CD4-positive, alpha-beta memory T cell (primary cell): ENCODE measurements at regions not wholly inside any gene's neighbourhood (a gene's known extent, or its start where the extent isn't known, plus 50 kb on each side); places are given as distances from the start of the nearest gene placed in this dataset.

Source experiments
- CTCF ChIA-PET: fragments of 350-600 bp; sonication (Branson Sonifier 250); formaldehyde crosslinking; loops from one replicate; lab custom pipeline; 2021; ENCODE audit warnings: inconsistent platforms; ENCODE audit not compliant: partially characterized antibody; lab: Charles Lee
- POLR2A ChIA-PET: fragments of 350-600 bp; sonication (Branson Sonifier 250); formaldehyde crosslinking; loops from one replicate; lab custom pipeline; 2021; ENCODE audit not compliant: partially characterized antibody; lab: Charles Lee
- DNase-seq, 5 donors: peaks; one replicate each; pipeline versions ENCODE4 v3.0.0 to v3.0.0-alpha.2; 2020 to 2022; ENCODE audit warnings: mixed read lengths in 1 of 5
- H3K27ac ChIP-seq: one replicate; pipeline ENCODE4 v1.7.0; 2013; ENCODE audit warnings: low read depth, low read length
- H3K27me3 ChIP-seq: 2 replicates; pipeline ENCODE4 v1.7.0; 2013; ENCODE audit warnings: mild to moderate bottlenecking, low read length, moderate library complexity; ENCODE audit not compliant: insufficient read depth
- H3K36me3 ChIP-seq: 2 replicates; pipeline ENCODE4 v1.7.0; 2013; ENCODE audit warnings: mild to moderate bottlenecking, low read length, moderate library complexity; ENCODE audit not compliant: insufficient read depth
- H3K4me1 ChIP-seq: 2 replicates; pipeline ENCODE4 v1.7.0; 2013; ENCODE audit warnings: mild to moderate bottlenecking, low read length, moderate library complexity; ENCODE audit not compliant: insufficient read depth
- H3K4me3 ChIP-seq, 2 donors: one replicate each; pipeline ENCODE4 v1.7.0; 2013; ENCODE audit warnings: low read length in 2 of 2, mild to moderate bottlenecking in 1 of 2
- H3K9me3 ChIP-seq, 2 donors: one replicate each; pipeline ENCODE4 v1.7.0; 2013; ENCODE audit warnings: low read length in 2 of 2, control low read depth in 1 of 2; ENCODE audit not compliant: control insufficient read depth in 1 of 2
- H3K27ac Mint-ChIP-seq, 7 donors: one replicate each; pipeline ENCODE4 v1.8.0; 2020 to 2021; ENCODE audit warnings: mixed read lengths in 7 of 7, mild to moderate bottlenecking in 6 of 7, inconsistent platforms in 3 of 7, moderate library complexity in 3 of 7
- H3K27me3 Mint-ChIP-seq, 2 donors: one replicate each; pipeline ENCODE4 v1.8.0; 2020 to 2021; ENCODE audit warnings: mixed read lengths in 2 of 2
- H3K36me3 Mint-ChIP-seq, 2 donors: one replicate each; pipeline ENCODE4 v1.8.0; 2020 to 2021; ENCODE audit warnings: mixed read lengths in 2 of 2, inconsistent platforms in 1 of 2, mild to moderate bottlenecking in 1 of 2
- H3K4me1 Mint-ChIP-seq, 4 donors: one replicate each; pipeline ENCODE4 v1.8.0; 2020 to 2021; ENCODE audit warnings: mixed read lengths in 4 of 4, mild to moderate bottlenecking in 1 of 4
- H3K4me3 Mint-ChIP-seq, 8 donors: one replicate each; pipeline ENCODE4 v1.8.0; 2020 to 2021; ENCODE audit warnings: mixed read lengths in 8 of 8, mild to moderate bottlenecking in 7 of 8, moderate library complexity in 6 of 8, inconsistent platforms in 3 of 8
- H3K9me3 Mint-ChIP-seq, 8 donors: one replicate each; pipeline ENCODE4 v1.8.0; 2020 to 2021; ENCODE audit warnings: mixed read lengths in 8 of 8, mild to moderate bottlenecking in 5 of 8, inconsistent platforms in 3 of 8, moderate library complexity in 1 of 8
- intact Hi-C: fragments of 100-400 bp; cut with micrococcal nuclease; formaldehyde crosslinking; loops from one replicate; pipeline ENCODE4 v1.15.1; 2023

- Histone ChIP-seq H3K9me3 (no peaks in the 10 kb centered on the region), H3K4me3 (no peak overlapping the region), H3K4me1 (no peaks in the 10 kb centered on the region), H3K36me3 (no peaks in the 10 kb centered on the region), H3K27ac (no peak overlapping the region), H3K27me3 (no peaks in the 10 kb centered on the region)
- no peak overlapping the region for H3K27ac Mint-ChIP-seq
- POLR2A ChIA-PET: no interaction called here
- CTCF ChIA-PET: no interaction called here
- intact Hi-C loops: no loop called here
- H3K27me3 Mint-ChIP-seq: peaks cover 1 to 3% of the 10 kb centered on the region in 2 donors
- no peak overlapping the region for H3K4me3 Mint-ChIP-seq
- no peaks in the 10 kb centered on the region for H3K4me1 Mint-ChIP-seq
- peaks cover 0 to 8% (median under 1%) of the 10 kb centered on the region in 8 donors for H3K9me3 Mint-ChIP-seq
- DNase-seq: no peak
- H3K36me3 Mint-ChIP-seq: no peaks in the 10 kb centered on the region
Measured at GRCh38 chr2:2838548-2838845, 507.4 kb upstream of the MYT1L start.

- no peak overlapping the region for H3K27ac ChIP-seq
- no peaks in the 10 kb centered on the region for H3K27me3 ChIP-seq
- POLR2A ChIA-PET: no interaction called here
- no peak for DNase-seq
- no peak overlapping the region for H3K4me3 Mint-ChIP-seq
- H3K4me1 Mint-ChIP-seq: no peaks in the 10 kb centered on the region
- no peaks in the 10 kb centered on the region for H3K4me1 ChIP-seq
- H3K4me3 ChIP-seq: no peak overlapping the region
- no peaks in the 10 kb centered on the region for H3K36me3 ChIP-seq
- H3K27me3 Mint-ChIP-seq: peaks cover 1 to 3% of the 10 kb centered on the region in 2 donors
- CTCF ChIA-PET: no interaction called here
- no peaks in the 10 kb centered on the region for H3K9me3 ChIP-seq
- intact Hi-C loops: no loop called here
- peaks cover 0 to 8% (median under 1%) of the 10 kb centered on the region in 8 donors for H3K9me3 Mint-ChIP-seq
- H3K36me3 Mint-ChIP-seq: no peaks in the 10 kb centered on the region
- no peak overlapping the region for H3K27ac Mint-ChIP-seq
Measured at GRCh38 chr2:2837746-2838547, 506.9 kb upstream of the MYT1L start.

- no peaks in the 10 kb centered on the region for H3K9me3 ChIP-seq
- H3K36me3 Mint-ChIP-seq: no peaks in the 10 kb centered on the region
- H3K4me3 ChIP-seq: no peak overlapping the region
- peak overlapping the region in 1 of 7 donors; percentile 14 for H3K27ac Mint-ChIP-seq
- POLR2A ChIA-PET: no interaction called here
- DNase-seq: no peak
- no peak overlapping the region for H3K27ac ChIP-seq
- H3K4me1 Mint-ChIP-seq: no peaks in the 10 kb centered on the region
- no peaks in the 10 kb centered on the region for H3K4me1 ChIP-seq
- CTCF ChIA-PET: no interaction called here
- no peaks in the 10 kb centered on the region for H3K36me3 ChIP-seq
- no peak overlapping the region for H3K4me3 Mint-ChIP-seq
- H3K27me3 Mint-ChIP-seq: peaks cover 1 to 3% of the 10 kb centered on the region in 2 donors
- no peaks in the 10 kb centered on the region for H3K27me3 ChIP-seq
- peaks cover 0 to 8% (median under 1%) of the 10 kb centered on the region in 8 donors for H3K9me3 Mint-ChIP-seq
- intact Hi-C loops: no loop called here
Measured at GRCh38 chr2:2836343-2837070, 505.4 kb upstream of the MYT1L start.

GRCh38 chr2:2834516-2835254 is 503.6 kb upstream of the MYT1L start:
- intact Hi-C loops: no loop called here

GRCh38 chr2:2834105-2834504 is 503.0 kb upstream of the MYT1L start:
- Mint-ChIP-seq H3K27ac (no peak overlapping the region), H3K27me3 (peaks cover 1 to 3% of the 10 kb centered on the region in 2 donors), H3K9me3 (peaks cover 0 to 8% (median 3%) of the 10 kb centered on the region in 8 donors), H3K4me3 (no peak overlapping the region), H3K4me1 (no peaks in the 10 kb centered on the region), H3K36me3 (no peaks in the 10 kb centered on the region)
- intact Hi-C loops: no loop called here
- Histone ChIP-seq H3K4me3 (no peak overlapping the region), H3K4me1 (no peaks in the 10 kb centered on the region), H3K27ac (no peak overlapping the region), H3K36me3 (no peaks in the 10 kb centered on the region), H3K9me3 (no peaks in the 10 kb centered on the region), H3K27me3 (no peaks in the 10 kb centered on the region)
- no peak for DNase-seq
- POLR2A ChIA-PET: no interaction called here
- CTCF ChIA-PET: no interaction called here

More at GRCh38 chr2:2834516-2835254, 503.6 kb upstream of the MYT1L start:
- Mint-ChIP-seq H3K27ac (no peak overlapping the region), H3K4me3 (no peak overlapping the region), H3K36me3 (no peaks in the 10 kb centered on the region), H3K4me1 (no peaks in the 10 kb centered on the region), H3K27me3 (peaks cover 1 to 3% of the 10 kb centered on the region in 2 donors), H3K9me3 (peaks cover 0 to 8% (median 3%) of the 10 kb centered on the region in 8 donors)
- H3K27ac ChIP-seq: no peak overlapping the region
- H3K4me1 ChIP-seq: no peaks in the 10 kb centered on the region
- no peak overlapping the region for H3K4me3 ChIP-seq
- ChIA-PET POLR2A (no interaction called here), CTCF (no interaction called here)
- no peaks in the 10 kb centered on the region for H3K9me3 ChIP-seq
- no peaks in the 10 kb centered on the region for H3K36me3 ChIP-seq
- no peaks in the 10 kb centered on the region for H3K27me3 ChIP-seq
- no peak for DNase-seq

GRCh38 chr2:2832657-2833056 is 501.6 kb upstream of the MYT1L start:
- H3K36me3 ChIP-seq: no peaks in the 10 kb centered on the region
- H3K36me3 Mint-ChIP-seq: no peaks in the 10 kb centered on the region
- H3K27me3 Mint-ChIP-seq: peaks cover 1 to 2% of the 10 kb centered on the region in 2 donors
- intact Hi-C loops: no loop called here
- no peak overlapping the region for H3K4me3 ChIP-seq
- no peaks in the 10 kb centered on the region for H3K9me3 ChIP-seq
- no peak for DNase-seq
- H3K4me1 Mint-ChIP-seq: no peaks in the 10 kb centered on the region
- H3K4me1 ChIP-seq: no peaks in the 10 kb centered on the region
- no peaks in the 10 kb centered on the region for H3K27me3 ChIP-seq
- peaks cover 0 to 7% (median 3%) of the 10 kb centered on the region in 8 donors for H3K9me3 Mint-ChIP-seq
- no peak overlapping the region for H3K4me3 Mint-ChIP-seq
- no peak overlapping the region for H3K27ac Mint-ChIP-seq
- ChIA-PET CTCF (no interaction called here), POLR2A (no interaction called here)
- H3K27ac ChIP-seq: no peak overlapping the region

GRCh38 chr2:2831633-2832032 is 500.6 kb upstream of the MYT1L start:
- DNase-seq: no peak
- no peaks in the 10 kb centered on the region for H3K4me1 ChIP-seq
- ChIA-PET POLR2A (no interaction called here), CTCF (no interaction called here)
- H3K9me3 ChIP-seq: no peaks in the 10 kb centered on the region
- Mint-ChIP-seq H3K4me3 (no peak overlapping the region), H3K36me3 (no peaks in the 10 kb centered on the region), H3K27ac (no peak overlapping the region), H3K27me3 (peaks cover 0 to 1% of the 10 kb centered on the region in 2 donors), H3K4me1 (no peaks in the 10 kb centered on the region), H3K9me3 (peaks cover 0 to 7% (median 3%) of the 10 kb centered on the region in 8 donors)
- H3K4me3 ChIP-seq: no peak overlapping the region
- H3K36me3 ChIP-seq: no peaks in the 10 kb centered on the region
- H3K27ac ChIP-seq: no peak overlapping the region
- intact Hi-C loops: no loop called here
- H3K27me3 ChIP-seq: no peaks in the 10 kb centered on the region
